GM18867 (cell line): ENCODE measurements at regions not wholly inside any gene's neighbourhood (a gene's known extent, or its start where the extent isn't known, plus 50 kb on each side); places are given as distances from the start of the nearest gene placed in this dataset.

Source experiments
- ATAC-seq: cut with Tn5 transposase; IDR thresholded peaks from one replicate; pipeline ENCODE4 v1.9.1; 2021; ENCODE audit warnings: mild to moderate bottlenecking, moderate library complexity; ENCODE audit not compliant: unreplicated experiment

DNA sequence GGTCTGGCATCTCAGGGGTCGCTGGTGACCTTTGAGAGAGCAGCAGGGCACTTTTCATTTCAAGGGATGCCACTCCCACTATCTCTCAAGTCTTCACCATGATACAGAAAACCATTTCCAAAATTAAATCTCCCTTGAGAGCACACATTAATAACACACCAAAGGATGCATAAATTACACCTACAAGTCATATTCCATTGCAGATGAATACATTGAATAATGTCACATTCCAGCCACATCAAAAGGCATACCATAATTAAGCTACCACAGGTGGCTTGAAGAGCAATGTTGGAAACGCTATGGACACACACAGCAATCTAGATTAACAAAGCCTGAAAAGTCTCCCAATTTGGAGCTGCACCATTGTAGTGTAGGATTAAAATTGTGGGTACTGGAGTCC lies 353.3 kb upstream of the ZMIZ1 start:
- no peak for ATAC-seq

DNA sequence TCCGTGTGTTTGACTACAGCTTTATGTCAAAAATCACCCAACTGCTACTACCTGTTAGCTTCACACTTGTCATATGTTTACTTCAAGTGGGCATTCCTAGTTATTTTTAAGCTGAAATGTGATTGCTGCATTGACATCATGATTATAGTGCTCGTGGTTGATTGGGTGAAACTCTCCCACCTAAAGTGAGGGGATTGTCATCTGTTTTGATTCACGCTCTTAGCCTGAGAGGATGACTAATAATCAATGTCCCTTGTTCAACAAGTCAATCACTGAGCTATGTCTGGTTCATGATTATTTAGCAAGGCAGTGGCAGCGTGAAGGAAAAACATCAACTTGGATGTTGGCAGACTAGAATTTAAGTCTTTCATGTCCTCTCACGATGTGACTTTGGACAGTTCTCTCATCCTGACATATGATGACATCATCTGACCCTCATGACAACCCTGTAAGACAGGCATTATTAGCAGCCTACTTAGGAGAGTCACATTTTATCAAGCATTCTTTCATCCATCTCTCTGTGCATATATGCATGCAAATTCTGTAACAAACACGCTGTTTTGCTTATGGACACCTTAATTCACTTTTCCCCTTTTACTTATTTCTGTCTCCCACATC lies 352.6 kb upstream of the ZMIZ1 start:
- no peak for ATAC-seq

DNA sequence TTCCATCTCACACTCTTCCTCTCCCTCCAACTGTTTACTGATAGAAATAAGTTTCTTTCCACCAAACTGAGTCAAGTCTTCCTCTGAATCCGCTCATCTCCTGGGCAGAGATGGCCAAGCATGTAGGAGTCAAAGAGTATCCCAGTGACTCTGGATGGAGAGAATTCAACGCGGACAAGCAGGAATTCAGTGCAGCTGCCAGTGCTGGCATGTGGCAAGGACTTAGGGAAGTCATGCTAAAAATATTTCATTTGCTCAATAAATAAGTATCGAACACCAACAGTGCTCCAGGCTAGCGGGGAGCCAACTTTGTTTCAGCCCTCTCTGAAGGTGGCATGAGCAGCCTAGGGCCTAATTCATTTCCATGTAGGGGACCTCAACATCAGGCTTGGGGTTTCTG lies 351.6 kb upstream of the ZMIZ1 start:
- no peak for ATAC-seq

DNA sequence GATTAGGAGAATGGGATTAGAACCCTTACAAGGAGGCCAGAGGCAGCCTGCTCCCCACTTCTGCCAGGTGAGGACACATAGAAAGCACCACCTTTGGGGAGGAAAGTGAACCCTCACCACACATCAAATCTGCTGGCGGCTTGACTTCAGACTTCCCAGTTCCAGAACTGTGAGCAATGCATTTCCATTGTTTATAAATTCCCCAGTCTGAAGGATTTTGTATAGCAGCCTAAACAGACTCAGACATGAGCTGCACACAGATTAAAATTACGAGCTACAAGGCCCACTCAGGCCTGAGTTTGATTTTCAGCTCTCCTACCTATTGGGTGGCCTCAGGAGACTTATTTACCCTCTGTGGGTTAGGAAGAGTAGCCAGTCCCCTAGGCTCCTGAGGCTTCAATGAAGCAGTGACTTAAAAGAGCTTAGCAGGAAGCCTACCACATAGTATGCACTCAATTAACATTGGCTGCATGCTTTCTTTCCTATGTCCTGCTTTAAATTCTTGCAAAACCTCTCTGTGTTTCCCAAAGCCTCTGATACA lies 350.7 kb upstream of the ZMIZ1 start:
- no peak for ATAC-seq

DNA sequence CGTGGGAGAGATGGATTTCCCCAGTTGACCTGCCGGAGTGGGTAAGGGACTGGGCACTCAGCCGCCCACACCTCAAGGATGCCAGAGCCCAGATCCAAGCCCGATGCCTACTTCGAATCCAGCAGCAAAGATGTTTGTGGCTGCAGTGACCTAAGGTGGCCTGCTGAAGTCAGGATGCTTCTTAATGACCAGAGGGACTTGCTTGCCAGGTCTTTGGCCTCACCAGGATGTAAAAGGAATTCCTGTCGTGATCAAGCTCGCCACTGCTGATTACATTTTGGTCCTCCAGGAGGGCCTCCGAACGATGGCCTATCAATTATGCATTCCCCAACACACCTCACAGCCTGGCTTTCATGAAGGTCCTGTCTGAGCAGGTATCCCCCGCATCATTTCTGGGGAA lies 349.5 kb upstream of the ZMIZ1 start:
- ATAC-seq: no peak

DNA sequence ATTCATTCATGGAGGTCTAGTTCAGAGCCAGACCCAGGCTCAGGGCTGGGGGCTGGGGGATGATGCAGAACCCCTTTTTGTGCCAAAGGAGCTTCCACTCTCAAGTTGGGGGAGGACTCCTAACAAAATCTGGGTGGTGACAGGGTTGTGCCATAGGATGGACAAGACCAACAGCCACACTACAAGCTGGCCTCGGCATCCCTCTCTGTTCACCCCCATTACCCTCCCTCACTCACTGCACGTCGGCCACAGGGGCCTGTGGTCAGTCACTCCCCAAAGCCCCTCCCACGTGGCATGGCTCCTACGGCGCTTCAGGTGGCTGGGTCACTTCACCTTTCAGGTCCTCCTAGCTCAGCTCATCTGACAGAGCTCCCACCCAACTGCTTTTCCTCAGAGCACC lies 348.7 kb upstream of the ZMIZ1 start:
- no peak for ATAC-seq

DNA sequence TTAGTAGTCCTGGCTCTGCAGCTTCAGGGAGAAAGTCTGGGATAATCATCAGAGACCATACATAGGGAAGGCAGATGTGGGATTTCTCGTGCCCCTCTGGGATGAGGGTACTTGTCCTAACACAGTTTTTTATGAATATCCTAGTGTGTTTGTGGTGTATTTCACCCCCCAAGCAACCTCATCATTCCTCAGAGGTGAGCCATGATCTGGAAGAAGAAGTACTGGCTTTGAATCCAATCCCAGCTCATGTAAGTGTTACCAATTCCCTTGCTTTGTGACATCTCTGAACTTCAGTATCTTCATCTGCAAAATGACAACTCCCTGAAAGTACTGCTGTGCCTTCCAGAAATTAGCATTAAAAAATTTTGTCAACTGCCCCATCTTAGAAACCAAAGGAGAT lies 347.5 kb upstream of the ZMIZ1 start:
- ATAC-seq: no peak

DNA sequence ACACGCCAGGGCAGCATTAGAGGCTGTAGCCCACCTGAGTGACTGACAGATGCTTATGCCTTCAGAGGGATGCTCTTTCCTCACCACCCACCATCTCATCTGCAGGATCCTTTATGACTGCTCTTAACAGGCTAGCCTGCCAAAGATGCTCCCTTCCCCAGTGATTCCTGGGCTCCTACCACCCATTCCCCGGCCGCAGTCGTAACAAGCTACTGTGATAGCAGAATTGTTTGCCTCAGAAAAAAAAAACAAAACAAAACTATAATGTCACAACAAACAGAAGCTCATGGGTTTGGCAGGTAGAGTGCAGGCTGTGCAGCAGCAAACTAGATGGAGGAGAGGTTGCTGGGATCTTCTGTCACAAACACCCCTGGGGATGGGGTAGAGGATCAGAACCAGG lies 343.9 kb upstream of the ZMIZ1 start:
- no peak for ATAC-seq

DNA sequence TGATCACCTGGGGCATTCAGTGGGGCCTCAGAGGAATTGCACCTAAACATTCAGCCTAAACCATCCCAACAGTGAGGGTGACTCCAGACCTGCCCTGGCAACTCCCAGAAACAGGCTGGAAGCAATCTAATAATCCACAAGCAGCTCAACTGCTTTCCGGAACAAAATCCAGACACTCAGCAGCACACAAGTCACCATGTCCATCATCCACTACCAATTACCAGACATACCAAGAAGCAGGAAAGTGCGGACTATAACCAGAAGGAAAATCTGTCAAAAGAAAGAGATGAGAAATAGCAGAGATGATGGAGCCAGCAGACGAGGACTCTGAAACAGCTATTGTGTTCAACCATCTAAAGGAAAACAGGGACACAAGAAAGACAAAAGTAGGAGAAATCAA lies 342.6 kb upstream of the ZMIZ1 start:
- ATAC-seq: no peak

DNA sequence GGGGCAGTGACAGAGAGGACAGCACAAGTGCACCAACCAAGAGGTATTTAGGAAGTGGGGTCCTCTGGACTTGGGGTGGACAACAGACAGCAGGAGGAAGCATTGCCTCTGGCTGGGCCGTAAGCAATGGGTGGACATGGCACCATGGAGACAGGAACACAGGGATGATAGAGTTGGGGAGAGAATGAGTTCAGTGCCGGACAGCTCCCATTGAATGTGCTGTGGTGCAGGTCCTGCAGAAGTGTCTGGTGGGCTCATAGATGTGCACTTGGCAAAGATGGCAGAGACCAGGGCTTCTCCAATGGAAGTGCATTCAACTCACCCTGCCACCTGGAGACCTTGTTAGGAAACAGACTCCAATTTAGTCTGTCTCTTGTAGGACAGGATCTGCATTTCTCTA lies 341.5 kb upstream of the ZMIZ1 start:
- no peak for ATAC-seq

DNA sequence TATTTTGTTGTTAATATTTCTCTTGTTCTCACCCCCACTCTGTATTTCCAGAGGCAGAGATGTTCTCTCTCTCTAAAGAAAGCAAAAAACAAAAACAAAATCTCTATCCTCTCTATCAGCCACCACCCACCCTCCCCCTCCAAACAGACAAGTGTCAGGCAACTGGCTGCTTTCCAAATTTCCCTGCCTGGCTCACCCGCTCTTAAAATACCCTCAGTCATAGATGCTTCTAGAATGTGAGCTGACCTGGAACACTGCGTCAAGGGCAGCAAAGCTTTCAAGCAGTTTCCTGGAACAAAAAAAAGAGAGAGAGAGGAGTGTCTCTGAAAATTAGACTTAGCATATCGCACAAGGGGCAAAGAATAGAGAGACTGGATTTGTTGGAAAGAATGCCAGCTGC lies 341.0 kb upstream of the ZMIZ1 start:
- ATAC-seq: no peak

DNA sequence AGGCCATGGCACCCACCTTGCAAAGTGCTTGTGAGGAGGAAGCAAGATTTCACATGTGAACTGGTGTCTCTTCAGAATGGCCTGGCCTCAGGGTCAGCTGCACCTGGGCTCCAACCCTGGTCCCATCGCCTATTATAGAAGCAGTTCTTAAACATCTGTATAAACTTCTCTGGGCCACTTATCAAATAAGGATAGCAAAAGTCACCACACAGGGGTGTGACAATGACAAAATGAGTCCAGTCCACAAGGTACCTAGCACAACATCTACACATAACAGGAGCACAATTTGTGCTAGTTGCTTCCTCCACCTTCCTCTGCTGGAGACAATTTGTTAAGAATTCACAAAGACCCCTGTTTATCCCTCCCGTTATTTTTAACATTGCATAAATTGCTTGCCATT lies 340.6 kb upstream of the ZMIZ1 start:
- ATAC-seq: no peak

DNA sequence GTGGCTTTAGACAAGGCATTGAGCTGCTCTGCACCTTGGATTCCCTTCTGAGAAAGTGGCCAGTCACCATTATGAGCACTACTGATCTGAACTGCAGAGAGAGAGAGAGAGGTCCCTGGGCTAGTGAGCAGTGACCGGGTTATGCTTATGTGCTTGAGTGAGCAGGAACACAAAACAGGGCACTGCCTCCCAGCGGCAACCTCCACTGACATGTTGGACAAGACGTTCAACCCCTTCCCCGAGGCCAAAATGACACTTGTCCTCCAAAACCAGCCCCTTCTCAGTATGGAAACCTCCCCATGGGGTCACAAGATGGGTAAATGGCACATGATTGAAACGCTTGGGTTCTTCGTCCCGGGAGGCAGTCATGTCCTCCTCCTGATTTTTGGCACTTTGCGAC lies 339.4 kb upstream of the ZMIZ1 start:
- no peak for ATAC-seq

DNA sequence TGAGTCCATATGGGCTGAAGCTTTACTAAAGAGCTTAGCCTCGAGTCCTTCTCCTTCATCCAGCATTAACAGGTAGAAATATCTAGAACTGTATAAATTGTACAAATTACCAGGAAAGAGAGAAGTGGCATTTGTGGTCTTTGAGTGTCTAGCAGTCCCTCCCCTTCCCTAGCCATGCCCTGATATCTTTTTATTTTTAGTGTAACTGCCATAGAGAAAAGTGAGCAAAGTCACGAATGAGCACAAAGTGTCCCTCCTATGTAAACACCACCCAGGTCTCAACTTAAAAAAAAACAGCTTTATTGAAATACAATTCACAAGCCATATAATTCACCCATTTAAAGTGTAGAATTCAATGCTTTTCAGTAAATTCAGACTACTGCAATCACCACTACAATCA lies 339.0 kb upstream of the ZMIZ1 start:
- ATAC-seq: no peak

DNA sequence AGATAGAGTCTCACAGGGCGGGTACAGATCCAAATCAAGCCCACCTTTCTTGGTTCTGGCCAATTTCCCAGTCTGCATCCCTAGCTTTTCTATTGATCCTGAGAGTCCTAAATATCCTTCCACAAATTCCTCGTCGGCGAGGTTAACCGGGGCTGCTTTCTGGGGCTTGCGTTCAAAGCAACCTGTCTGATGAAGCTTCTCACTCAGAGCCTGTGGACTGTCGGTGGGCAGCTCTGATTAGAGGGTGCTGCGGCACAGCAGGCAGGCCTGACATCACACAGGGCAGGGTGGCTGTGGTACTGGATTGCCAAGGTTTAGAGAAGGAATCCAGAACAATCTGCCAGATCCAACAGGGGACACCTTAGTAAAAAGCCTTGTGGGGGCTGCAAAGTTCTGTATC lies 338.0 kb upstream of the ZMIZ1 start:
- no peak for ATAC-seq

DNA sequence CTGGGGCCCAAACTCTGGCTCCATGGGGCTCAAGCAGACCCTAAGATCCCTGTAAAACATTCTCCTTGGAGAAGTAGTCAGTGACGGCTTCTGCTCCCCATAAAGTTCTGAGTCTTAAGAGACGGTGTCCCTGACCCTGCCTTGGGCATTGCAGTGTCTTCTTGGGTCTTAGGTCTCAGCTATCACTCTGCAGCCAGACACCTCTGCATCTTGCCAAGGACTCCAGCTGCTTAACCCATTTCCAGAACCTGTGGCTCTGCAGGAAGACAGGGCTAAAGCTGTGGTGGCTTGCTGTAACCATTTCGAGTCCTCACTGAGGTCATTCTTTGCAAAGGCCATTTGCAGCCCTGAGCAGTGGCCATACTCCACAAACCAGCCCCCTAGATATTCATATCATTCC lies 337.1 kb upstream of the ZMIZ1 start:
- no peak for ATAC-seq

DNA sequence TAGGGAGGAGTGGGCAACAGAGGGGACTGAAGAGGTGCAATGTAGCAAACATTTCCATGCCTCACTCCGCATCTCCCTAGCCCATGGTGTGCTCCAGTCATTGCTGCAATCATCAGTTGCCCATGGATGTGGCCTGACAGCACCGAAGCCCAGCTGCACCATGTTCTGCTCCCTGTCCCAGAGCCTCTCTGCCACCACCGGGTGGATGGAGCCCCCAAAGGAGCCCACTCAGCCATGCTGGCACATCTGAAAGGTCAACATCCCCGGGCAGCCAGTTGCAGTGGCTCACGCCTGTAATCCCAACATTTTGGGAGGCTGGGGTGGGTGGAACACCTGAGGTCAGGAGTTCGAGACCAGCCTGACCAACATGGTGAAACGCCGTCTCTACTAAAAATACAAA lies 336.4 kb upstream of the ZMIZ1 start:
- ATAC-seq: no peak

DNA sequence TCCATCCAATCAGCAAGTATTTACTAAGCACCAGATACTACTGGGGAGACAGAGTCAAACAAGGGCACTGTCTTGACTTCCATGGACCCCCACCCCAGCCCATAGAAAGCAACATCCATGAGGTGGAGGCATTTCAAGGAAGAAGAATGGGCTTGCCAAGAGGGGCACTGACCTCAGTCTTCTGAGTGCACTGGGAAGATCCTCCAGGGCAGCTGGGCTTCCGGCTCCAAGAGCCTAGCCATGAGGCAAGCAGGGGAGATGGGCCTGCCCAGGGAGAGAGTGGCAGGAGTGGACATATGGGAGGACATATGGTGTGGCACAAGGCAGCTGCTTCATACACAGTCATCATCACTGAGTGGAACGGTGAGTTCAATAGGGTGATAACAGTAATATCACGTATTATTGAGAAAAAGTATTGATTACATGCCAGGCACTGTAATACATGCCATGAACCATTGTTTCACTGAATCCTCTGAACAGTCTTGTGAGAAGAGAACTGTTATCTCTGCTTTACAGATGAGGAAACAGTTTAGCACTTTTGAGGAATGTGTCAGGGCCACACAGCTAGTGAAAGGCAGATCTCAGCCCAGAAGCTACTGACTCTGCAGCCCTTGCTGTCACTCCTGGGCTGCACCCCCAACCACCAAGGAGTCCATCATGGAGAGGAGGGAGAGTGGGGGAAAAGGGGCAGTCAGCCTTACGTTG lies 331.7 kb upstream of the ZMIZ1 start:
- ATAC-seq: no peak

DNA sequence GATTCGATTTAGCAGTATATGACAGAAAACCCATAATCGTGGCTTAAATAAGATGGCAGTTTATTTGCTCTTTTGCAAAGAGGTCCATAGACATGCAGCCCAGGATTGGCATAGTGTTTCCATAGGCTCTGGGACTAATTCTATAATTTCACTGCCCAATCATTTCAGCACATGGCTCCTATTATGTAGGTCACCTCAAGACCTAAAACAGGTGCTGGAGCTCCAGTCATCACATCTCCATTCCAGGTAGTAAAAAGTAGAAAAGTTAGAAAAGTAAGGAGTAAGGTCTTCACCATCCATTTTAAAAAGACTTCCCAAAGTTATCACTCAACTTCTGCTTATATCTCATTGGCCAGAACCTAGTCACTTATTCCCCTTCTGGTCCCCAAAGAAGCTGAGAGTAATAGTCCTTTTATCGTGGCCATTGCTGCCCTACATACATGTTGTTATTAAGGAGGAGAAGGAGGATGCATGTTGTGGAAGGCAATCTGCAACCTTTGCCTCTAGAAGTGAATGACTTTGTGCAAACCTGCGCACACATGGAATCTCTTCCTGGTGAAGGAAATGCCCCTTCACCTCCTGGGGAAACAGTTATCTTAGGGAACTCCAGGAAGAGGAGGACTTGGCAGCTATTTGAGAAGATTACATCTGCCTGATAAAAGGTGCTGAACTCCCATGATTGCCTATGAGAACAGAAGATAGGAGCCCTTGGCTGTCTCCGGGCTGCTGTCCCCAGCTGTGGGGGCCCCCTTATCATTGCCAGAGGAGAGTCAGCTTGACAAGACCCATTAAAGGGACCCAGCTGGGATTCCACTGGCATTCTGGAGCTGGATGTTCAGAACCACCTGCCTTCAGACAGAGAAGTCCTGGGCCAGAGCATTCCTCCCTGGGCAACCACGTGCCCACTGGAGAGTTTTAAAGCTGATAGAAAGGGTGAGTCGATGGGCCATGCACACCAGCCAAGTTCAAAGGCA lies 330.6 kb upstream of the ZMIZ1 start:
- no peak for ATAC-seq

DNA sequence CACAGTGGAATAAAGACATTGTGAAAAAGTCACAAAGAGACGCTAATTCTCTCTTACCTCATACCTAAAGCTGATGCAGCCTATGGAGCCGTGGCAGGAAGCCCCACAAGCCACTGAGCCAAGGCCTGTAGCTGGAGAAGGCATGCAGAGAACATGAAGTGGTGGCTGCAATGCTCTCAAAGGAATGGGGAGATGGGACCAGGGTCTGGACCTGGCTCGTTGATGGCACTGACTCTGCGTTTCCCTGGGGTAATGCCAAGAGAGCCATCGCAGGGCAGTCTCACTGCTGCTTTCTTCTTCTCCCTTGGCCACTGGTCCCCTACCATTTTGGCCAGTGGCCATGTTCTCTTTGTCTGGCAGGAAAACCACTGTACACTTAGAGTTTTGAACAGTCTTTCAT lies 329.9 kb upstream of the ZMIZ1 start:
- ATAC-seq: no peak

DNA sequence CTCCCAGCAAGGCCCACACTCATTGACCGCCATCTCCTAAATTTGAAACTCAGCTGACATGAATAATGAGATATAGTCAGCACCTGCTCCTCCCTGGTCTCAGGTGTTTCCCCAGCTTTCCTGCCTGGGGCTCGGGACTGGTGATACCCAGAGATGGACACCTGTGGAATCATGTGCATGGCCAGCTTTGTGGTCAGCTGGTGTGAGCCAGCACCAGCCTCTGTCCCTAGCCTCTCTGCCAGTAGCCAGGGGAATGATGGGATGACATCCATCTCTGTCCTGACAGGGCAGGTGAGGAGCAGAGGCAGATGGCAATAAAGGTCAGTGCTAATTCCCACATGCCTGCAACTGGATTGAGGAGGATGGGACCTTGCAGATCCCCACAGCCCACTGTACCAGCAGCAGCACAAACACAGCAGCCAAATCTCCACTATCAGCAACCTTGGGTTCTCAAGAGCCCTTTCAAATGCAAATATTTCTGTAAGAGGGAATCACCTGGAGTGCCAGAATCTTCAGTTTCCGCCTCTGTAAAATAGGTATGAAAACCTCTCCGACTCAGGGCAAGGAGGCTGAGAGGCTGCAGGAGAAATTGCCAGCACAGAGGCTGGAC lies 329.2 kb upstream of the ZMIZ1 start:
- no peak for ATAC-seq
